Endothelial cell of umbilical vein (primary cell): ENCODE measurements at regions not wholly inside any gene's neighbourhood (a gene's known extent, or its start where the extent isn't known, plus 50 kb on each side); places are given as distances from the start of the nearest gene placed in this dataset.

ENCODE experiments used
- BruUV-seq: library from RNA; stranded (reverse); fragments of 400-500 nt; replicated peaks from 2 replicates; lab custom pipeline; 2021; lab: Mats Ljungman, UMichigan
- CTCF ChIA-PET: fragments of 300-600, 350-600 bp; sonication (Branson Sonifier 250); formaldehyde crosslinking; loops from one replicate; lab custom pipeline; 2021; ENCODE audit warnings: antibody characterized with exemption, inconsistent platforms; lab: Charles Lee
- POLR2A ChIA-PET: fragments of 300-600, 350-600 bp; sonication (Branson Sonifier 250); formaldehyde crosslinking; loops from one replicate; lab custom pipeline; 2021; ENCODE audit warnings: antibody characterized with exemption, inconsistent platforms; lab: Charles Lee
- DNase-seq: peaks from one replicate; pipeline ENCODE4 v3.0.0-alpha.2; 2011; ENCODE audit warnings: low read depth, low spot score
- FAIRE-seq: peaks from 2 replicates; lab custom pipeline; 2011; peaks lifted over from hg19 to GRCh38; lab: Jason Lieb, UNC
- H2AFZ ChIP-seq: 2 replicates; pipeline ENCODE4 v1.6.0; 2012; ENCODE audit warnings: low read depth, low read length, control low read depth, inconsistent platforms
- H3K27ac ChIP-seq: 2 replicates; pipeline ENCODE4 v1.5.1; 2011; ENCODE audit warnings: low read depth, mild to moderate bottlenecking, control low read depth, low read length, moderate library complexity; ENCODE audit not compliant: insufficient read depth
- H3K27me3 ChIP-seq, 2 experiments: 2 replicates each; pipeline versions ENCODE4 v1.6.0 to v1.6.1; 2011; ENCODE audit warnings: low read length in 2 of 2, mixed read lengths in 1 of 2; ENCODE audit not compliant: control insufficient read depth in 2 of 2, insufficient read depth in 2 of 2
- H3K36me3 ChIP-seq, 2 experiments: 2 replicates in 1 of 2; 3 replicates in 1 of 2; pipeline ENCODE4 v1.5.1; 2011; ENCODE audit warnings: low read length in 2 of 2, mild to moderate bottlenecking in 1 of 2, moderate library complexity in 1 of 2; ENCODE audit not compliant: control insufficient read depth in 2 of 2, insufficient read depth in 2 of 2; ENCODE audit errors: extremely low read depth in 1 of 2
- H3K4me1 ChIP-seq: 3 replicates; pipeline ENCODE4 v1.5.1; 2011; ENCODE audit warnings: mild to moderate bottlenecking, low read length; ENCODE audit not compliant: control insufficient read depth, insufficient read depth; ENCODE audit errors: extremely low read depth
- H3K4me2 ChIP-seq: 2 replicates; pipeline ENCODE4 v1.6.1; 2011; ENCODE audit warnings: low read length, control low read depth, mixed read lengths; ENCODE audit not compliant: insufficient read depth
- H3K4me3 ChIP-seq, 3 experiments: fragments of 200-600 bp in 1 of 3; sonication (generic), shearing (Covaris generic) in 1 of 3; replicated peaks in 1 of 3; 2 replicates each; pipeline ENCODE4 v1.5.1; 2011 to 2016; ENCODE audit warnings: control low read depth in 3 of 3, low read length in 3 of 3, mild to moderate bottlenecking in 2 of 3, inconsistent platforms in 1 of 3, low read depth in 1 of 3, moderate library complexity in 1 of 3; ENCODE audit not compliant: insufficient read depth in 1 of 3
- H3K79me2 ChIP-seq: 2 replicates; pipeline ENCODE4 v1.6.0; 2012; ENCODE audit warnings: low read length, inconsistent platforms; ENCODE audit not compliant: control insufficient read depth, insufficient read depth
- H3K9ac ChIP-seq: replicated peaks from 2 replicates; pipeline ENCODE3; 2011; ENCODE audit warnings: low read length, control low read depth; ENCODE audit not compliant: insufficient read depth; ENCODE audit errors: extremely low read depth
- H3K9me1 ChIP-seq: replicated peaks from 3 replicates; pipeline ENCODE4 v1.6.0; 2011; ENCODE audit warnings: mild to moderate bottlenecking, low read length; ENCODE audit not compliant: control insufficient read depth, insufficient read depth; ENCODE audit errors: extremely low read depth
- H3K9me3 ChIP-seq: replicated peaks from 2 replicates; pipeline ENCODE4 v1.5.1; 2012; ENCODE audit warnings: low read length, inconsistent platforms; ENCODE audit not compliant: control insufficient read depth, insufficient read depth
- H4K20me1 ChIP-seq: replicated peaks from 2 replicates; pipeline ENCODE3; 2011; ENCODE audit warnings: mild to moderate bottlenecking, low read length; ENCODE audit not compliant: control insufficient read depth, insufficient read depth; ENCODE audit errors: extremely low read depth
- CTCF ChIP-seq, 2 donors: IDR thresholded peaks; 1 replicate in 1 of 2; 2 replicates in 1 of 2; pipeline ENCODE4 v1.5.1; 2011; ENCODE audit warnings: low read length in 2 of 2, mild to moderate bottlenecking in 2 of 2, moderate library complexity in 2 of 2, control low read depth in 1 of 2, inconsistent platforms in 1 of 2, low read depth in 1 of 2; ENCODE audit not compliant: insufficient read depth in 1 of 2; ENCODE audit errors: extremely low read depth in 1 of 2
- FOS ChIP-seq: IDR thresholded peaks from 2 replicates; pipeline ENCODE4 v1.6.1; 2011; ENCODE audit warnings: mild to moderate bottlenecking, low read length, moderate library complexity, borderline replicate concordance; ENCODE audit not compliant: insufficient read depth
- POLR2A ChIP-seq: IDR thresholded peaks from 2 replicates; pipeline ENCODE4 v1.6.1; 2012; ENCODE audit warnings: low read depth, mild to moderate bottlenecking, control low read depth, low read length
- POLR2AphosphoS5 ChIP-seq: IDR thresholded peaks from 2 replicates; pipeline ENCODE4 v1.6.1; 2012; ENCODE audit warnings: low read depth, mild to moderate bottlenecking, control low read depth, low read length, moderate library complexity; ENCODE audit not compliant: insufficient read depth
- dilution Hi-C: fragments of 300-500 bp; cut with MboI; formaldehyde crosslinking; loops from one replicate; pipeline ENCODE4 v1.15.0; 2019; ENCODE audit warnings: low sequenced_read_pairs; ENCODE audit not compliant: extremely low pct_ligation_motif_present
- intact Hi-C: fragments of 100-400 bp; cut with micrococcal nuclease; formaldehyde crosslinking; loops from one replicate; pipeline ENCODE4 v1.10.0; 2022

- intact Hi-C loops: no loop called here
- Histone ChIP-seq H4K20me1 (no peaks in the 10 kb centered on the region), H3K27me3 (no peaks in the 10 kb centered on the region), H3K27ac (no peak overlapping the region), H3K9me3 (peaks cover 3% of the 10 kb centered on the region), H3K4me1 (no peaks in the 10 kb centered on the region), H3K79me2 (no peaks in the 10 kb centered on the region), H3K4me3 (no peak overlapping the region), H2AFZ (no peak overlapping the region), H3K4me2 (no peak overlapping the region), H3K9ac (no peak overlapping the region), H3K36me3 (no peaks in the 10 kb centered on the region), H3K9me1 (no peaks in the 10 kb centered on the region)
- dilution Hi-C loops: no loop called here
- ChIA-PET CTCF (no interaction called here), POLR2A (no interaction called here)
- TF ChIP-seq FOS: no peak
- TF ChIP-seq POLR2AphosphoS5: no peak
- no peak for TF ChIP-seq CTCF (IDR thresholded peaks at IDR 0.05; ENCODE audit: extremely low read depth in 1 of 2, insufficient read depth in 1 of 2, low read depth in 1 of 2, low read length in 2 of 2)
- TF ChIP-seq POLR2A: no peak
- no TSS peak for BruUV-seq
- FAIRE-seq: no peak
- no peak for DNase-seq
These were observed 421.4 kb upstream of the RGPD4 start for GRCh38 chr2:107405261-107405660.

- dilution Hi-C loops: no loop called here
- POLR2A ChIA-PET: no interaction called here
- Histone ChIP-seq H3K9me3 (peaks cover 7% of the 10 kb centered on the region), H3K27ac (no peak overlapping the region), H3K36me3 (no peaks in the 10 kb centered on the region), H3K4me3 (no peak overlapping the region), H4K20me1 (no peaks in the 10 kb centered on the region), H3K27me3 (no peaks in the 10 kb centered on the region), H2AFZ (no peak overlapping the region), H3K79me2 (no peaks in the 10 kb centered on the region), H3K9me1 (no peaks in the 10 kb centered on the region), H3K9ac (no peak overlapping the region), H3K4me2 (no peak overlapping the region), H3K4me1 (no peaks in the 10 kb centered on the region)
- BruUV-seq: no TSS peak
- intact Hi-C loops: no loop called here
- CTCF ChIA-PET: no interaction called here
- FAIRE-seq (no peak), DNase-seq (no peak)
- no peak for TF ChIP-seq CTCF (IDR thresholded peaks at IDR 0.05; ENCODE audit: extremely low read depth in 1 of 2, insufficient read depth in 1 of 2, low read depth in 1 of 2, low read length in 2 of 2)
These were observed 419.7 kb upstream of the RGPD4 start for GRCh38 chr2:107407017-107407416.
